Heart left ventricle (tissue), 16 donors: ENCODE measurements at regions not wholly inside any gene's neighbourhood (a gene's known extent, or its start where the extent isn't known, plus 50 kb on each side); places are given as distances from the start of the nearest gene placed in this dataset.

ENCODE experiments used
- ATAC-seq, 4 donors: fragments of 200-7000 bp; cut with Tn5 transposase; one replicate each; pipeline ENCODE4 v1.9.1; 2020 to 2022; ENCODE audit warnings: moderate library complexity in 4 of 4, mild to moderate bottlenecking in 3 of 4, moderate number of reproducible peaks in 1 of 4
- DNase-seq, 5 donors: peaks; one replicate each; pipeline ENCODE4 v3.0.0-alpha.2; 2020
- H3K27ac ChIP-seq, 12 donors: fragments of 200-600 bp; sonication (generic) in 4 of 12; one replicate each; pipeline versions ENCODE4 v1.5.0 to v1.8.0; 2016 to 2022; ENCODE audit warnings: mild to moderate bottlenecking in 2 of 12
- H3K27me3 ChIP-seq, 9 donors: fragments of 200-600 bp; sonication (generic) in 2 of 9; one replicate each; pipeline versions ENCODE4 v1.5.1 to v1.8.0; 2016 to 2022; ENCODE audit warnings: mild to moderate bottlenecking in 3 of 9
- H3K36me3 ChIP-seq, 9 donors: fragments of 200-600 bp; sonication (generic) in 2 of 9; one replicate each; pipeline versions ENCODE4 v1.5.0 to v1.8.0; 2018 to 2022; ENCODE audit warnings: mild to moderate bottlenecking in 2 of 9
- H3K4me1 ChIP-seq, 12 donors: fragments of 200-600 bp; sonication (generic) in 4 of 12; one replicate each; pipeline versions ENCODE4 v1.5.0 to v1.8.0; 2016 to 2022; ENCODE audit warnings: mild to moderate bottlenecking in 3 of 12
- H3K4me3 ChIP-seq, 12 donors: fragments of 200-600 bp; sonication (generic) in 4 of 12; one replicate each; pipeline versions ENCODE4 v1.5.0 to v1.8.0; 2017 to 2022; ENCODE audit warnings: mild to moderate bottlenecking in 9 of 12, moderate library complexity in 4 of 12
- H3K9me3 ChIP-seq, 12 donors: fragments of 200-600 bp; sonication (generic) in 4 of 12; one replicate each; pipeline versions ENCODE4 v1.5.0 to v1.8.0; 2016 to 2022; ENCODE audit warnings: mild to moderate bottlenecking in 1 of 12
- POLR2A ChIP-seq, 2 donors: fragments of 450-650 bp; IDR thresholded peaks; one replicate each; pipeline ENCODE4 v1.6.1; 2017; ENCODE audit warnings: antibody characterized with exemption in 2 of 2, mild to moderate bottlenecking in 2 of 2, moderate library complexity in 2 of 2
- WGBS, 4 donors: extraction: QIAGEN DNeasy Blood & Tissue Kit in 2 of 4; methylation state at CpG; one replicate each; pipeline versions ENCODE4 v1.1.5 to v1.1.7; 2013 to 2018; 5-methylcytosine and 5-hydroxymethylcytosine counted together
- intact Hi-C, 10 donors: fragments of 100-400 bp; cut with DNase I; formaldehyde crosslinking; loops; one replicate each; pipeline versions ENCODE4 v1.11.1 to v1.14.2; 2022
- TF ChIP-seq, protein P1 (sequence below), 12 donors: fragments of 200-600 bp; sonication (generic) in 4 of 12; IDR thresholded peaks; one replicate each; pipeline versions ENCODE4 v1.5.0 to v1.8.0; 2018 to 2022; ENCODE audit warnings: antibody characterized with exemption in 12 of 12, mild to moderate bottlenecking in 5 of 12
- donor health status: ischemic (EF 13 %, LVEDD 7.1; RV severe dilation, severe dysfunction).
- donor health status: healthy with polysubstance abuse.
- donor health status: DM: no; HTN: yes; CAD: no.
- donor health status: DM: no; HTN: no; CAD: no.
- donor health status: ischemic (EF 25% LVEDD 6.9; RV normal size, moderate dysfunction).
- donor health status: ischemic (EF 25% LVEDD 5.7; RV mildly dilated, moderate dysfunction).
- donor health status: healthy.
- donor health status: DM: yes; HTN: yes; CAD: no.
- donor health status: ischemic (EF 35%, LVEDD 5.7; RV mildly dilated, moderate dysfunction).
- donor health status: nonischemic (EF 11% LVEDD 7.7; RV severe dilation, severe dysfunction).
- donor health status: DM: yes; HTN: yes; CAD: no.
- donor health status: PGD.
- donor health status: ischemic (EF 29% LVEDD 5.4; RV normal size, mild dysfunction).
- donor health status: nonischemic (EF 23%, LVEDD 6.1; RV moderate dilation, normal function).

DNA sequence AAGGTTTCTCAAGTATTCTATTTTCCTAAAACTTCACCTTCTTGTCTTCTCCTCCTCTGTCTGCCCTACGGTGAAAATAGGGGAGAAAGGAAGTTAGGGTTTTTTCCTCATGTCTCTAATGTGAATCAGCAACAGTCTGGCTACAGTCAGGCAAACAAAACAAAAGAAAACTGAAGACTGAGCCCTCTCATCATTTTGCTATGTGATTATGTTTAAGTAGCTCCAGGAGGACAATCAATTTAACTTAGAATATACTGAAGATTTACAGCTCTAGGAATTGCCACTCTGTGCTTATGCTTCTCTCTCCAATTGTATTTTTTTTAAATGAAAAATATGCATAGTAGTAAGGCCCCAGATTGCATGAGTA, 316.2 kb downstream of the GPAT3 start:
- ATAC-seq (no peak), DNase-seq (no peak)
- intact Hi-C loops, result no loop called here
- Histone ChIP-seq H3K9me3 (no peaks in the 10 kb centered on the region), H3K27me3 (peaks cover 0 to 4% (median 0%) of the 10 kb centered on the region in 9 donors), H3K4me3 (no peak overlapping the region), H3K4me1 (no peaks in the 10 kb centered on the region), H3K36me3 (no peaks in the 10 kb centered on the region), H3K27ac (no peak overlapping the region)
- WGBS, 4 donors, result 47 to 70% (median 53%) methylated on average over 1 of the region's 1 CpG
- TF ChIP-seq, protein P1, sequence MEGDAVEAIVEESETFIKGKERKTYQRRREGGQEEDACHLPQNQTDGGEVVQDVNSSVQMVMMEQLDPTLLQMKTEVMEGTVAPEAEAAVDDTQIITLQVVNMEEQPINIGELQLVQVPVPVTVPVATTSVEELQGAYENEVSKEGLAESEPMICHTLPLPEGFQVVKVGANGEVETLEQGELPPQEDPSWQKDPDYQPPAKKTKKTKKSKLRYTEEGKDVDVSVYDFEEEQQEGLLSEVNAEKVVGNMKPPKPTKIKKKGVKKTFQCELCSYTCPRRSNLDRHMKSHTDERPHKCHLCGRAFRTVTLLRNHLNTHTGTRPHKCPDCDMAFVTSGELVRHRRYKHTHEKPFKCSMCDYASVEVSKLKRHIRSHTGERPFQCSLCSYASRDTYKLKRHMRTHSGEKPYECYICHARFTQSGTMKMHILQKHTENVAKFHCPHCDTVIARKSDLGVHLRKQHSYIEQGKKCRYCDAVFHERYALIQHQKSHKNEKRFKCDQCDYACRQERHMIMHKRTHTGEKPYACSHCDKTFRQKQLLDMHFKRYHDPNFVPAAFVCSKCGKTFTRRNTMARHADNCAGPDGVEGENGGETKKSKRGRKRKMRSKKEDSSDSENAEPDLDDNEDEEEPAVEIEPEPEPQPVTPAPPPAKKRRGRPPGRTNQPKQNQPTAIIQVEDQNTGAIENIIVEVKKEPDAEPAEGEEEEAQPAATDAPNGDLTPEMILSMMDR (IDR thresholded peaks at IDR 0.05), result no peak

- no peak for DNase-seq
- no peaks in the 10 kb centered on the region for H3K4me1 ChIP-seq
- H3K27ac ChIP-seq, result no peak overlapping the region
- no peak overlapping the region for H3K4me3 ChIP-seq
- WGBS, 4 donors, result 47 to 66% (median 57%) methylated on average over 10 of the region's 10 CpGs
- intact Hi-C loops, result no loop called here
- no peaks in the 10 kb centered on the region for H3K27me3 ChIP-seq
- TF ChIP-seq, protein P1 (IDR thresholded peaks at IDR 0.05), result no peak
- no peak for TF ChIP-seq POLR2A (IDR thresholded peaks at IDR 0.05)
- no peaks in the 10 kb centered on the region for H3K36me3 ChIP-seq
- ATAC-seq, result no peak
- no peaks in the 10 kb centered on the region for H3K9me3 ChIP-seq
Observed at GRCh38 chr4:83851261-83852084, 315.6 kb downstream of the GPAT3 start.

- ATAC-seq, result no peak
- Histone ChIP-seq H3K27me3 (no peaks in the 10 kb centered on the region), H3K36me3 (no peaks in the 10 kb centered on the region), H3K4me1 (no peaks in the 10 kb centered on the region), H3K9me3 (no peaks in the 10 kb centered on the region), H3K27ac (no peak overlapping the region), H3K4me3 (no peak overlapping the region)
- no peak for DNase-seq
- TF ChIP-seq, protein P1 (IDR thresholded peaks at IDR 0.05), result no peak
- TF ChIP-seq POLR2A (IDR thresholded peaks at IDR 0.05), result no peak
- intact Hi-C loops, result no loop called here
- WGBS, 4 donors, result 71 to 81% (median 76%) methylated on average over 4 to 6 of the region's 6 CpGs
Observed at GRCh38 chr4:83850435-83850834, 314.5 kb downstream of the GPAT3 start.

DNA sequence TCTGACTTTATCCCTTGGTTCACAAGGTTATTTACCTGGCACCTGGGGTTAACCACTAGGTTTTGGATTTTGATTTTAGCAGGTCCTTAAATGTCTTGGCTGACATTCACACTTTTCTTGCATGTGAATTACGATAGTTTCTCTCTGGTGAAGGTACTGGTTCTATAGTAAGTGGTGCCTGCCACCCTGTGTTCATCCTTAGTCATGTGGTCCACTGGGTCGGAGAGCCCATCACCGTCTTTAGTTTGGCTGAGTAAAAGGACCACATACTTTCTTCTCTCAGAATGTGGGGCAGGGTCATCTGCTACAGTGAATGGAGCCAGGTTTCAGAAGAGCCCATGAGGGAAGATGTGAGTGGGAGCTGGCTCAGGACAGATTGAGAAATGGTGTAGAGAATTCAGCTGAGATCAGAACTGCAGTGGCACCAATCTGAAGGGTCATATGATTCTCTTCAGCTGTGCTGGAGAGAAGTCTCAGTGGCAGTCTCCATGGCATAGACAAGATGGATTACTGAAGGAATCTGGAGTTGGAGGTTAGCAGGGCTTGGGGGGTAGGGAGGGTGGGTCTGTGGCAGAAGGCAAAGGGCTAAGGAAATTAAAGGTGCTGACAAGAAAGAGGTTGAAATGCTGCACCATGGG, 310.4 kb downstream of the GPAT3 start:
- Histone ChIP-seq H3K4me3 (no peak overlapping the region), H3K9me3 (no peaks in the 10 kb centered on the region), H3K27ac (no peak overlapping the region), H3K36me3 (no peaks in the 10 kb centered on the region), H3K4me1 (no peaks in the 10 kb centered on the region), H3K27me3 (peaks cover 0 to 6% (median 0%) of the 10 kb centered on the region in 9 donors)
- TF ChIP-seq, protein P1 (IDR thresholded peaks at IDR 0.05), result peak in 2 of 12 donors; percentile 14 to 22
- TF ChIP-seq POLR2A (IDR thresholded peaks at IDR 0.05), result no peak
- ATAC-seq (no peak), DNase-seq (peak in 1 of 5 donors; percentile 18)
- intact Hi-C loops, result loop anchor here in 3 of 10 donors (5.0 to 10.0 kb wide), 3 partner anchors 64 to 202 kb away; no protein-coding TSS in a partner anchor
- 57 to 60% (median 57%) methylated on average over 3 of the region's 3 CpGs for WGBS, 4 donors
